Neural cell (in vitro differentiated cells): ENCODE measurements at regions not wholly inside any gene's neighbourhood (a gene's known extent, or its start where the extent isn't known, plus 50 kb on each side); places are given as distances from the start of the nearest gene placed in this dataset.

ENCODE experiments used
- H2AFZ ChIP-seq: fragments of 200-600, 300-800 bp; sonication (generic), shearing (Covaris generic); 2 replicates; pipeline ENCODE4 v1.6.0; 2014; ENCODE audit warnings: low read depth, mild to moderate bottlenecking, antibody characterized with exemption, low read length, moderate library complexity
- H3F3A ChIP-seq: fragments of 200-600 bp; shearing (Covaris generic); 2 replicates; pipeline ENCODE4 v1.6.1; 2016; ENCODE audit warnings: mild to moderate bottlenecking, moderate library complexity, mixed read lengths, antibody characterized with exemption, low read length; ENCODE audit not compliant: insufficient read depth, poor library complexity, severe bottlenecking
- H3K27ac ChIP-seq: fragments of 200-600, 300-800 bp; sonication (generic), shearing (Covaris generic); 2 replicates; pipeline ENCODE4 v1.5.1; 2014; ENCODE audit warnings: mild to moderate bottlenecking, low read length, moderate library complexity
- H3K27me3 ChIP-seq: fragments of 300-800, 200-600 bp; sonication (generic), shearing (Covaris generic); 2 replicates; pipeline ENCODE4 v1.6.0; 2014; ENCODE audit warnings: mild to moderate bottlenecking, low read depth, low read length, moderate library complexity; ENCODE audit not compliant: insufficient read depth
- H3K36me3 ChIP-seq: fragments of 300-800, 200-600 bp; sonication (generic), shearing (Covaris generic); 2 replicates; pipeline ENCODE4 v1.5.1; 2014; ENCODE audit warnings: mild to moderate bottlenecking, antibody characterized with exemption, low read length, moderate library complexity; ENCODE audit not compliant: insufficient read depth
- H3K4me2 ChIP-seq: fragments of 300-800, 200-600 bp; sonication (generic), shearing (Covaris generic); 2 replicates; pipeline ENCODE4 v1.6.0; 2014; ENCODE audit warnings: mild to moderate bottlenecking, low read length
- H3K4me3 ChIP-seq: fragments of 300-800, 200-600 bp; sonication (generic), shearing (Covaris generic); 2 replicates; pipeline ENCODE4 v1.5.1; 2014; ENCODE audit warnings: mild to moderate bottlenecking, low read length, moderate library complexity
- H3K79me2 ChIP-seq: fragments of 200-600 bp; shearing (Covaris generic); replicated peaks from 2 replicates; pipeline ENCODE4 v1.6.0; 2014; ENCODE audit warnings: mild to moderate bottlenecking, low read length, moderate library complexity; ENCODE audit not compliant: insufficient read depth
- H3K9ac ChIP-seq: fragments of 300-800, 200-600 bp; sonication (generic), shearing (Covaris generic); 2 replicates; pipeline ENCODE4 v1.6.1; 2016; ENCODE audit warnings: mild to moderate bottlenecking, low read length, mixed read lengths
- H3K9me2 ChIP-seq: fragments of 200-600 bp; shearing (Covaris generic); 2 replicates; pipeline ENCODE4 v1.6.1; 2016; ENCODE audit warnings: mild to moderate bottlenecking, low read length, mixed read lengths; ENCODE audit not compliant: insufficient read depth
- H3K9me3 ChIP-seq: fragments of 200-600, 300-800 bp; sonication (generic), shearing (Covaris generic); 2 replicates; pipeline ENCODE4 v1.6.1; 2016; ENCODE audit warnings: mild to moderate bottlenecking, mixed run types, low read length, moderate library complexity, mixed read lengths
- H4K20me1 ChIP-seq: fragments of 200-600 bp; shearing (Covaris generic); 2 replicates; pipeline ENCODE4 v1.6.1; 2016; ENCODE audit warnings: mild to moderate bottlenecking, mixed run types; ENCODE audit not compliant: insufficient read depth
- EP300 ChIP-seq: fragments of 450-650 bp; conservative IDR thresholded peaks from 2 replicates; pipeline ENCODE4 v1.6.1; 2014; ENCODE audit warnings: antibody characterized with exemption, mild to moderate bottlenecking, moderate library complexity; ENCODE audit not compliant: poor library complexity, severe bottlenecking
- EZH2 ChIP-seq: fragments of 200-600, 300-800 bp; shearing (Covaris generic), sonication (generic); IDR thresholded peaks from 2 replicates; pipeline ENCODE4 v1.6.1; 2014; ENCODE audit warnings: antibody characterized with exemption, low read length, borderline replicate concordance, mild to moderate bottlenecking; ENCODE audit not compliant: insufficient read depth, poor library complexity, severe bottlenecking
- MXI1 ChIP-seq: fragments of 450-650 bp; conservative IDR thresholded peaks from 2 replicates; pipeline ENCODE4 v1.6.1; 2014; ENCODE audit warnings: antibody characterized with exemption, mild to moderate bottlenecking; ENCODE audit not compliant: poor library complexity, severe bottlenecking
- POLR2AphosphoS5 ChIP-seq: IDR thresholded peaks from 2 replicates; pipeline ENCODE4 v1.6.1; 2012
- RAD21 ChIP-seq: fragments of 450-650 bp; conservative IDR thresholded peaks from 2 replicates; pipeline ENCODE4 v1.6.1; 2014; ENCODE audit warnings: antibody characterized with exemption, mild to moderate bottlenecking, moderate library complexity
- SMC3 ChIP-seq: fragments of 450-650 bp; conservative IDR thresholded peaks from 2 replicates; pipeline ENCODE4 v1.6.1; 2014; ENCODE audit warnings: antibody characterized with exemption, mild to moderate bottlenecking, moderate library complexity; ENCODE audit not compliant: poor library complexity
- TAF1 ChIP-seq: IDR thresholded peaks from 2 replicates; pipeline ENCODE4 v1.6.1; 2012; ENCODE audit warnings: low read depth
- TF ChIP-seq, protein P1 (sequence below): fragments of 450-650 bp; IDR thresholded peaks from 2 replicates; pipeline ENCODE4 v1.5.1; 2014; ENCODE audit warnings: antibody characterized with exemption, mild to moderate bottlenecking, moderate library complexity; ENCODE audit not compliant: poor library complexity, severe bottlenecking
- TF ChIP-seq, protein P2 (sequence below): IDR thresholded peaks from 2 replicates; pipeline ENCODE4 v1.6.1; 2012; ENCODE audit warnings: borderline replicate concordance

DNA sequence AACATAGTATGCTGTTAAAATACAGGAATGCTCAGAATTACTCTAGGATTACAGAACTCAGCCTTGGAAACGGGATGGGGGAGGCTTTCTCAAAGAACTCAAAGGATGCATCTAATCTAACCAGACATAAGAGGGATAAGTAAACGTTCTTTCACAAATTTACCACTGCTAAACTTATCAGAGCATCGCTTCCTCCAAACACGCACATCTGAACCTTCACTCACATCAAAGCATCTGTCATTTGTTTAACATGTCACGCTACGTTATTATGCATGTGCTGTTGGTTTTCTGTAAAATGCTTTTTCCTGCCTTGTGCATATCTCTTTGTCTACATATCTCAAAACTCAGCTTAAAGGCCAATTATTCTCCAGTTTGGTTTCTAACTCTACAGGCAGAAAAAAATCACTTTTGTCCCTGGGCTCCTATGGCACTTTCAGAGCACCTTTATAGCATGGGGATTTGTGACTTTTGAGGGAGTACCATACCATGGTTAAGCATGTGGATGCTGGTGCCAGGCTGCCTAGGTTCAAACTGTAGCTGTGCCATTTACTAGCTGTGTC lies 106.7 kb upstream of the FSHR start:
- Histone ChIP-seq H3F3A (peaks cover 7% of the 10 kb centered on the region), H3K9me2 (no peaks in the 10 kb centered on the region), H4K20me1 (no peaks in the 10 kb centered on the region), H3K79me2 (no peaks in the 10 kb centered on the region), H2AFZ (peak overlapping the region; percentile 7), H3K9me3 (no peaks in the 10 kb centered on the region), H3K27me3 (no peaks in the 10 kb centered on the region), H3K9ac (peak overlapping the region; percentile 46), H3K4me3 (peak overlapping the region; percentile 8), H3K36me3 (no peaks in the 10 kb centered on the region), H3K4me2 (peak overlapping the region; percentile 13), H3K27ac (peak overlapping the region; percentile 92)
- TF ChIP-seq SMC3 (peak; percentile 58), MXI1 (no peak), POLR2AphosphoS5 (peak; percentile 68), RAD21 (peak; percentile 48), EP300 (peak; percentile 94), TAF1 (no peak), EZH2 (no peak)
- TF ChIP-seq, protein P1, sequence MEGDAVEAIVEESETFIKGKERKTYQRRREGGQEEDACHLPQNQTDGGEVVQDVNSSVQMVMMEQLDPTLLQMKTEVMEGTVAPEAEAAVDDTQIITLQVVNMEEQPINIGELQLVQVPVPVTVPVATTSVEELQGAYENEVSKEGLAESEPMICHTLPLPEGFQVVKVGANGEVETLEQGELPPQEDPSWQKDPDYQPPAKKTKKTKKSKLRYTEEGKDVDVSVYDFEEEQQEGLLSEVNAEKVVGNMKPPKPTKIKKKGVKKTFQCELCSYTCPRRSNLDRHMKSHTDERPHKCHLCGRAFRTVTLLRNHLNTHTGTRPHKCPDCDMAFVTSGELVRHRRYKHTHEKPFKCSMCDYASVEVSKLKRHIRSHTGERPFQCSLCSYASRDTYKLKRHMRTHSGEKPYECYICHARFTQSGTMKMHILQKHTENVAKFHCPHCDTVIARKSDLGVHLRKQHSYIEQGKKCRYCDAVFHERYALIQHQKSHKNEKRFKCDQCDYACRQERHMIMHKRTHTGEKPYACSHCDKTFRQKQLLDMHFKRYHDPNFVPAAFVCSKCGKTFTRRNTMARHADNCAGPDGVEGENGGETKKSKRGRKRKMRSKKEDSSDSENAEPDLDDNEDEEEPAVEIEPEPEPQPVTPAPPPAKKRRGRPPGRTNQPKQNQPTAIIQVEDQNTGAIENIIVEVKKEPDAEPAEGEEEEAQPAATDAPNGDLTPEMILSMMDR = no peak
- TF ChIP-seq, protein P2, sequence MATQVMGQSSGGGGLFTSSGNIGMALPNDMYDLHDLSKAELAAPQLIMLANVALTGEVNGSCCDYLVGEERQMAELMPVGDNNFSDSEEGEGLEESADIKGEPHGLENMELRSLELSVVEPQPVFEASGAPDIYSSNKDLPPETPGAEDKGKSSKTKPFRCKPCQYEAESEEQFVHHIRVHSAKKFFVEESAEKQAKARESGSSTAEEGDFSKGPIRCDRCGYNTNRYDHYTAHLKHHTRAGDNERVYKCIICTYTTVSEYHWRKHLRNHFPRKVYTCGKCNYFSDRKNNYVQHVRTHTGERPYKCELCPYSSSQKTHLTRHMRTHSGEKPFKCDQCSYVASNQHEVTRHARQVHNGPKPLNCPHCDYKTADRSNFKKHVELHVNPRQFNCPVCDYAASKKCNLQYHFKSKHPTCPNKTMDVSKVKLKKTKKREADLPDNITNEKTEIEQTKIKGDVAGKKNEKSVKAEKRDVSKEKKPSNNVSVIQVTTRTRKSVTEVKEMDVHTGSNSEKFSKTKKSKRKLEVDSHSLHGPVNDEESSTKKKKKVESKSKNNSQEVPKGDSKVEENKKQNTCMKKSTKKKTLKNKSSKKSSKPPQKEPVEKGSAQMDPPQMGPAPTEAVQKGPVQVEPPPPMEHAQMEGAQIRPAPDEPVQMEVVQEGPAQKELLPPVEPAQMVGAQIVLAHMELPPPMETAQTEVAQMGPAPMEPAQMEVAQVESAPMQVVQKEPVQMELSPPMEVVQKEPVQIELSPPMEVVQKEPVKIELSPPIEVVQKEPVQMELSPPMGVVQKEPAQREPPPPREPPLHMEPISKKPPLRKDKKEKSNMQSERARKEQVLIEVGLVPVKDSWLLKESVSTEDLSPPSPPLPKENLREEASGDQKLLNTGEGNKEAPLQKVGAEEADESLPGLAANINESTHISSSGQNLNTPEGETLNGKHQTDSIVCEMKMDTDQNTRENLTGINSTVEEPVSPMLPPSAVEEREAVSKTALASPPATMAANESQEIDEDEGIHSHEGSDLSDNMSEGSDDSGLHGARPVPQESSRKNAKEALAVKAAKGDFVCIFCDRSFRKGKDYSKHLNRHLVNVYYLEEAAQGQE = peak; percentile 68

DNA sequence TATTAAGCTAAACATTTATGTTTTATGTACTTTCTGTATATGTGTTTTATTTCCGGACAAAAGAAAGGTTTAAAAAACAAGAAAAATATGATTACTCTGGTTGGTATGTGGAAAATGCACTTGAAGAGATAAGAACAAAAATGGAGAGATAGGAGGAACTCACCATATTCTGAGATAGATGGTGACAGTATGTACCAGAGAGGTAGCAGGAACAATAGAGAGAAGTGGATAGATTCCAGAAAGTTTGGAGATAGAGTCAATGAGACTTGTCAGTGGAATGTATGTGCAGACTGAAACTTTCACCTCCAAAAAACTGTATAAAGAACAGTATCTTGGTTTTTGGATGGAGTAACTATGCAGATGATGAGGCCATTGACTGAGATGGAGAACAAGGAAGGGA lies 105.6 kb upstream of the FSHR start:
- H3F3A ChIP-seq = peaks cover 7% of the 10 kb centered on the region
- no peak for TF ChIP-seq SMC3
- TF ChIP-seq, protein P2 = no peak
- no peak for TF ChIP-seq TAF1
- no peak for TF ChIP-seq RAD21
- TF ChIP-seq EZH2 = no peak
- TF ChIP-seq, protein P1 = no peak
- no peak for TF ChIP-seq EP300
- no peak for TF ChIP-seq MXI1
- TF ChIP-seq POLR2AphosphoS5 = no peak
- H4K20me1 ChIP-seq = no peaks in the 10 kb centered on the region
- no peaks in the 10 kb centered on the region for H3K36me3 ChIP-seq
- peak overlapping the region; percentile 92 for H3K27ac ChIP-seq
- no peak overlapping the region for H2AFZ ChIP-seq
- no peaks in the 10 kb centered on the region for H3K79me2 ChIP-seq
- H3K9me2 ChIP-seq = no peaks in the 10 kb centered on the region
- H3K4me3 ChIP-seq = no peak overlapping the region
- no peak overlapping the region for H3K4me2 ChIP-seq
- no peaks in the 10 kb centered on the region for H3K27me3 ChIP-seq
- H3K9me3 ChIP-seq = no peaks in the 10 kb centered on the region
- H3K9ac ChIP-seq = peak overlapping the region; percentile 46
